ENCODE measurements at regions not wholly inside any gene's neighbourhood (a gene's known extent, or its start where the extent isn't known, plus 50 kb on each side); places are given as distances from the start of the nearest gene placed in this dataset.

DNA sequence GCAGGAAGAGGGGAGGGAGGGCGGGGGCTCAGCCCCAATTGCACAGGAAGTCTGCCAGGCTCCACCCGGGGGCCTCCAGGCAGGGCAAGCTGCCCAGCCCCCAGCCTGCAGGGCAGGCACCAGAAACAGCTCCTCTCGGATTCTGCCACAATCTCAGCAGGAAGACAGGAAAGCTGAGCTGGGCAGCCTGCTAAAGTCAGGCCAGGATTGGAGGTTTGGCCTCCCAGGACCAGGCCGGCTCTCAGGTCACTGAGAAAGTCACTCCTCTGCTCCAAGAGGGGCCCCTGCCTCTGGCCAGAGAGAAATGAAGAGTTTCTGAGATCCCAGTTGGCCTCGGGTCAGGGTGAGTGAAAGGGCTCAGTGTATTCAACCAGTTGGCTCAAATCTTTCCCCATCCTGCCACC is 54.6 kb upstream of the STXBP1 start:
- CTCF ChIA-PET = no interaction called here
- no peak overlapping the region for H3K9ac ChIP-seq (ENCODE audit: control insufficient read depth, insufficient read depth, low read length)
- no peaks in the 10 kb centered on the region for H4K20me1 ChIP-seq (ENCODE audit: control insufficient read depth, insufficient read depth)
- no peaks in the 10 kb centered on the region for H3K27me3 ChIP-seq (replicated peaks in 1 of 2; ENCODE audit: control insufficient read depth in 2 of 2, insufficient read depth in 2 of 2, low read length in 1 of 2)
- intact Hi-C loops (cut with micrococcal nuclease; ENCODE audit: unreplicated experiment) = no loop called here
- RAD21 ChIA-PET (ENCODE audit: unreplicated experiment) = no interaction called here
- H3K4me1 ChIP-seq (ENCODE audit: control insufficient read depth, insufficient read depth, low read length) = no peaks in the 10 kb centered on the region
- H3K79me2 ChIP-seq (ENCODE audit: control insufficient read depth, insufficient read depth, low read length) = no peaks in the 10 kb centered on the region
- 0% methylated on average over 5 of the region's 5 CpGs for WGBS (ENCODE audit: insufficient coverage, insufficient replicate concordance, low lambda C conversion rate, missing lambda C conversion rate)
- no TSS peak for BruUV-seq (replicated peaks)
- no peak for TF ChIP-seq SUZ12 (IDR thresholded peaks at IDR 0.05; ENCODE audit: unreplicated experiment)
- TF ChIP-seq YBX1 (IDR thresholded peaks at IDR 0.05) = no peak
- no peak for TF ChIP-seq TCF7 (IDR thresholded peaks at IDR 0.05; ENCODE audit: borderline replicate concordance)
- no peak for TF ChIP-seq MTA3 (IDR thresholded peaks at IDR 0.05; ENCODE audit: borderline replicate concordance, low read length)
- no peak for TF ChIP-seq MEF2A (IDR thresholded peaks at IDR 0.05; ENCODE audit: insufficient read depth, low read depth, low read length)
- H3K36me3 ChIP-seq (ENCODE audit: control insufficient read depth in 2 of 2, insufficient read depth in 2 of 2, low read length in 1 of 2) = no peaks in the 10 kb centered on the region
- no peak for FAIRE-seq
- POLR2A ChIA-PET = no interaction called here
- H3K4me3 ChIP-seq = no peak overlapping the region
- H3K4me2 ChIP-seq (ENCODE audit: control insufficient read depth, insufficient read depth) = no peak overlapping the region
- H3K27ac ChIP-seq (ENCODE audit: control insufficient read depth, insufficient read depth) = no peak overlapping the region
- in situ Hi-C loops (cut with MboI) = no loop called here
- H2AFZ ChIP-seq (ENCODE audit: control insufficient read depth, low read depth, low read length) = peak overlapping the region; percentile 27; the same call in 1 of the 2 replicates
- H3K9me3 ChIP-seq (replicated peaks; ENCODE audit: control insufficient read depth, insufficient read depth, low read length) = no peaks in the 10 kb centered on the region
- SMC1A ChIA-PET (ENCODE audit: uncharacterized antibody, unreplicated experiment) = no interaction called here
- DNase-seq (ENCODE audit: low read depth, low spot score) = no peak
- no peak; the same call in 2 of the 3 replicates for ATAC-seq

DNA sequence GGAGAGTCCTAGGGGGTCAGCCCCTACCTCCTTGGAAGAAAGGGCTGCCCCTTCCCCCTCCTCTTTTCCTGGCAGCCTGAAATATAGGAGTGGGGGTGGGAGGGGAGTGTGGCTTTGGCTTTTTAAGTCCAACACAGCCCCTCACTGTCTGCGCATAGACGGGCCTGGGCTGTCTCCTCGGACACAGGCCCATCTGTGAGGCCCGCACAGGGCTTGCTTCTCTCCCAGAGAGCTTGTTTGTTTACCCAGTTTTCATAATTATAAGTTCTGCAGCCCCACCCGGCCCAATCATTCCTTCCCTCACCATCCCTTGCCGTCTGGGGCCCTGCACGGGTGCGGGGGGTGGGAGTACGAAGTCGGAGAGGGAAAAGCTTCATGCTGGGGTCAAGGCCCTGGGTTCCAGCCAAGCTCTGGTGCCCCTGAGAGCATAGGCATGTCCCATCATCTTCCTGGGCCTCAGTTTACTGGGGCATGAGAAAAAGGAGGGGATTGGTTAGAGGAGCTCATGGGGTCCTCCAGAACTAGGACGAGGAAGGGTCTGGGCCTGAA is 54.0 kb upstream of the STXBP1 start:
- ChIA-PET CTCF (interaction anchor here (1.1 kb wide), 1 partner anchor 29 kb away, joined by 4 read pairs; no protein-coding TSS in a partner anchor), SMC1A (ENCODE audit: uncharacterized antibody, unreplicated experiment) (no interaction called here), POLR2A (interaction anchor here (0.6 kb wide), 1 partner anchor 145 kb away, joined by 3 read pairs; no protein-coding TSS in a partner anchor), RAD21 (ENCODE audit: unreplicated experiment) (no interaction called here)
- Histone ChIP-seq H3K4me1 (ENCODE audit: control insufficient read depth, insufficient read depth, low read length) (no peaks in the 10 kb centered on the region), H4K20me1 (ENCODE audit: control insufficient read depth, insufficient read depth) (no peaks in the 10 kb centered on the region), H3K27me3 (replicated peaks in 1 of 2; ENCODE audit: control insufficient read depth in 2 of 2, insufficient read depth in 2 of 2, low read length in 1 of 2) (no peaks in the 10 kb centered on the region), H3K9me3 (replicated peaks; ENCODE audit: control insufficient read depth, insufficient read depth, low read length) (no peaks in the 10 kb centered on the region), H3K27ac (ENCODE audit: control insufficient read depth, insufficient read depth) (no peak overlapping the region), H3K4me3 (no peak overlapping the region), H3K9ac (ENCODE audit: control insufficient read depth, insufficient read depth, low read length) (no peak overlapping the region), H3K79me2 (ENCODE audit: control insufficient read depth, insufficient read depth, low read length) (no peaks in the 10 kb centered on the region), H3K4me2 (ENCODE audit: control insufficient read depth, insufficient read depth) (no peak overlapping the region), H3K36me3 (ENCODE audit: control insufficient read depth in 2 of 2, insufficient read depth in 2 of 2, low read length in 1 of 2) (no peaks in the 10 kb centered on the region), H2AFZ (ENCODE audit: control insufficient read depth, low read depth, low read length) (no peak overlapping the region)
- ATAC-seq (no peak), DNase-seq (ENCODE audit: low read depth, low spot score) (no peak), FAIRE-seq (no peak)
- intact Hi-C loops (cut with micrococcal nuclease; ENCODE audit: unreplicated experiment) (no loop called here), in situ Hi-C loops (cut with MboI) (no loop called here)
- no TSS peak for BruUV-seq (replicated peaks)
- 46% methylated on average over 10 of the region's 11 CpGs for WGBS (ENCODE audit: insufficient coverage, insufficient replicate concordance, low lambda C conversion rate, missing lambda C conversion rate)
- TF ChIP-seq LARP7 (IDR thresholded peaks at IDR 0.05) = no peak
- TF ChIP-seq, protein P1, sequence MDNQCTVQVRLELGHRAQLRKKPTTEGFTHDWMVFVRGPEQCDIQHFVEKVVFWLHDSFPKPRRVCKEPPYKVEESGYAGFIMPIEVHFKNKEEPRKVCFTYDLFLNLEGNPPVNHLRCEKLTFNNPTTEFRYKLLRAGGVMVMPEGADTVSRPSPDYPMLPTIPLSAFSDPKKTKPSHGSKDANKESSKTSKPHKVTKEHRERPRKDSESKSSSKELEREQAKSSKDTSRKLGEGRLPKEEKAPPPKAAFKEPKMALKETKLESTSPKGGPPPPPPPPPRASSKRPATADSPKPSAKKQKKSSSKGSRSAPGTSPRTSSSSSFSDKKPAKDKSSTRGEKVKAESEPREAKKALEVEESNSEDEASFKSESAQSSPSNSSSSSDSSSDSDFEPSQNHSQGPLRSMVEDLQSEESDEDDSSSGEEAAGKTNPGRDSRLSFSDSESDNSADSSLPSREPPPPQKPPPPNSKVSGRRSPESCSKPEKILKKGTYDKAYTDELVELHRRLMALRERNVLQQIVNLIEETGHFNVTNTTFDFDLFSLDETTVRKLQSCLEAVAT (IDR thresholded peaks at IDR 0.05) = no peak
- TF ChIP-seq, protein P2, sequence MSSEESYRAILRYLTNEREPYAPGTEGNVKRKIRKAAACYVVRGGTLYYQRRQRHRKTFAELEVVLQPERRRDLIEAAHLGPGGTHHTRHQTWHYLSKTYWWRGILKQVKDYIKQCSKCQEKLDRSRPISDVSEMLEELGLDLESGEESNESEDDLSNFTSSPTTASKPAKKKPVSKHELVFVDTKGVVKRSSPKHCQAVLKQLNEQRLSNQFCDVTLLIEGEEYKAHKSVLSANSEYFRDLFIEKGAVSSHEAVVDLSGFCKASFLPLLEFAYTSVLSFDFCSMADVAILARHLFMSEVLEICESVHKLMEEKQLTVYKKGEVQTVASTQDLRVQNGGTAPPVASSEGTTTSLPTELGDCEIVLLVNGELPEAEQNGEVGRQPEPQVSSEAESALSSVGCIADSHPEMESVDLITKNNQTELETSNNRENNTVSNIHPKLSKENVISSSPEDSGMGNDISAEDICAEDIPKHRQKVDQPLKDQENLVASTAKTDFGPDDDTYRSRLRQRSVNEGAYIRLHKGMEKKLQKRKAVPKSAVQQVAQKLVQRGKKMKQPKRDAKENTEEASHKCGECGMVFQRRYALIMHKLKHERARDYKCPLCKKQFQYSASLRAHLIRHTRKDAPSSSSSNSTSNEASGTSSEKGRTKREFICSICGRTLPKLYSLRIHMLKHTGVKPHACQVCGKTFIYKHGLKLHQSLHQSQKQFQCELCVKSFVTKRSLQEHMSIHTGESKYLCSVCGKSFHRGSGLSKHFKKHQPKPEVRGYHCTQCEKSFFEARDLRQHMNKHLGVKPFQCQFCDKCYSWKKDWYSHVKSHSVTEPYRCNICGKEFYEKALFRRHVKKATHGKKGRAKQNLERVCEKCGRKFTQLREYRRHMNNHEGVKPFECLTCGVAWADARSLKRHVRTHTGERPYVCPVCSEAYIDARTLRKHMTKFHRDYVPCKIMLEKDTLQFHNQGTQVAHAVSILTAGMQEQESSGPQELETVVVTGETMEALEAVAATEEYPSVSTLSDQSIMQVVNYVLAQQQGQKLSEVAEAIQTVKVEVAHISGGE (CRISPR knock-in tag; IDR thresholded peaks at IDR 0.05) = no peak
- no peak for TF ChIP-seq NR2C1 (IDR thresholded peaks at IDR 0.05)
- no peak for TF ChIP-seq HDAC2 (IDR thresholded peaks at IDR 0.05)
- no peak for TF ChIP-seq DPF2 (IDR thresholded peaks at IDR 0.05)
- no peak for TF ChIP-seq PAX8 (IDR thresholded peaks at IDR 0.05)
- no peak for TF ChIP-seq CREM (IDR thresholded peaks at IDR 0.05; ENCODE audit: low read depth)
- no peak for TF ChIP-seq KDM1A (IDR thresholded peaks at IDR 0.05; ENCODE audit: borderline replicate concordance)
- no peak for TF ChIP-seq TAF1 (IDR thresholded peaks at IDR 0.05; ENCODE audit: borderline replicate concordance, low read depth, low read length)

Measured in GM12878 (cell line).